ENCODE measurements at regions not wholly inside any gene's neighbourhood (a gene's known extent, or its start where the extent isn't known, plus 50 kb on each side); places are given as distances from the start of the nearest gene placed in this dataset.

DNA sequence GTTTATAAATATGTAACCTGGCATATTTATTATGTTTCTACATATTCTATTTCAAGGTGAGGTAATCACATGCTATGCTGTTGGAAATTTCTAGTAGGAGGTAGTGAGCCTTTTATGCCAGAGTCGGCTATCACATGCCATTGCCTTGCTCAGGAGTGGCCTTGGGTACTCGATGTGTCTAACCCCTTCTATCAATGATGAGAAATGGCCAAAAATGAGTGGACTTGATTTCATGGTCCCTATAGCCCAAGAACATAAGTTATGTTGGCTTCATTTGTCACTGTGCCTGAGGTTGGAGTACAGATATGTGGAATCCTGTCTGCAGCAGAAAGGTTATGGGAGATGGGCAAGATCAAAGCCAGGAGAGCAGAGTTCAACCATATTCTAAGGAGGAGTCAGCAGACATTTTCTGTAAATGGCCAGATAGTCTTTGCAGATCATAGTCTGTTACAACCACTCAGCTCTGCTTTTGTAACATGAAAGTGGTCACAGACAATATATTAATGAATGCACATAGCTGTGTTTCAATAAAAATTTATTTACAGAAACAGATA lies 554.4 kb downstream of the PDCD6IP start (continued):
- no peak for TF ChIP-seq NANOG (IDR thresholded peaks at IDR 0.05; ENCODE audit: borderline replicate concordance)
- no peak for TF ChIP-seq ZNF114 (CRISPR knock-in tag; IDR thresholded peaks at IDR 0.05)
- TF ChIP-seq ETS1 (IDR thresholded peaks at IDR 0.05) = no peak
- no peak for TF ChIP-seq POLR2AphosphoS5 (IDR thresholded peaks at IDR 0.05; ENCODE audit: low read depth)
- no peak for TF ChIP-seq EZH2phosphoT487 (IDR thresholded peaks at IDR 0.05; ENCODE audit: unreplicated experiment)
- TF ChIP-seq, protein P1, sequence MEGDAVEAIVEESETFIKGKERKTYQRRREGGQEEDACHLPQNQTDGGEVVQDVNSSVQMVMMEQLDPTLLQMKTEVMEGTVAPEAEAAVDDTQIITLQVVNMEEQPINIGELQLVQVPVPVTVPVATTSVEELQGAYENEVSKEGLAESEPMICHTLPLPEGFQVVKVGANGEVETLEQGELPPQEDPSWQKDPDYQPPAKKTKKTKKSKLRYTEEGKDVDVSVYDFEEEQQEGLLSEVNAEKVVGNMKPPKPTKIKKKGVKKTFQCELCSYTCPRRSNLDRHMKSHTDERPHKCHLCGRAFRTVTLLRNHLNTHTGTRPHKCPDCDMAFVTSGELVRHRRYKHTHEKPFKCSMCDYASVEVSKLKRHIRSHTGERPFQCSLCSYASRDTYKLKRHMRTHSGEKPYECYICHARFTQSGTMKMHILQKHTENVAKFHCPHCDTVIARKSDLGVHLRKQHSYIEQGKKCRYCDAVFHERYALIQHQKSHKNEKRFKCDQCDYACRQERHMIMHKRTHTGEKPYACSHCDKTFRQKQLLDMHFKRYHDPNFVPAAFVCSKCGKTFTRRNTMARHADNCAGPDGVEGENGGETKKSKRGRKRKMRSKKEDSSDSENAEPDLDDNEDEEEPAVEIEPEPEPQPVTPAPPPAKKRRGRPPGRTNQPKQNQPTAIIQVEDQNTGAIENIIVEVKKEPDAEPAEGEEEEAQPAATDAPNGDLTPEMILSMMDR (conservative IDR thresholded peaks at IDR 0.05; ENCODE audit: low read depth in 2 of 2) = no peak
- no peak for TF ChIP-seq STAT1 (IDR thresholded peaks at IDR 0.05; ENCODE audit: unreplicated experiment)

DNA sequence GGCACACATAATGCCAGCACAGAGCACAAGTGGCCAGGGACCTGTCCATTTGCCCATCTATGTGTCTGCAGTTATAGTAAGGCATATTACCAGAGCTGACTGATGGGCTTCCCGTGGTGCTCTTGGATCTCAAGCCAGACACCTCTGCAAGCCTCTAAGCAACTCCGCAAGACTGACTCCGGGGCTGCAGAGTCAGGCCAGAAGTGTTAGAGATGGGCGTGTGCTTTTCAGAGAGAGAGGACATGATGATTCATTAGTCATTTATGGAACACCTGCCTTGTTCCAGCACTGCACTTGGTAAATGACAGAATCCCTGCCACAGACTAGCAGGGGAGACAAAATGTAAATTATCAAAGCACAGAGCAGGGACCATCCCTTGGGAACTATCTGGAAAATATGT lies 559.0 kb downstream of the PDCD6IP start:
- no peaks in the 10 kb centered on the region for H3K4me1 ChIP-seq (ENCODE audit: insufficient read depth)
- no peaks in the 10 kb centered on the region for H3K36me3 ChIP-seq (ENCODE audit: insufficient read depth)
- H3K79me2 ChIP-seq (replicated peaks; ENCODE audit: insufficient read depth) = no peaks in the 10 kb centered on the region
- no peaks in the 10 kb centered on the region for H3F3A ChIP-seq (replicated peaks; ENCODE audit: low read depth)
- no peaks in the 10 kb centered on the region for H3K27me3 Mint-ChIP-seq (ENCODE audit: insufficient read depth, low read depth, poor library complexity)
- no peak overlapping the region for H3K4me2 ChIP-seq
- no peaks in the 10 kb centered on the region for H3K9me3 Mint-ChIP-seq
- H3K27ac Mint-ChIP-seq = no peak overlapping the region
- DNase-seq (ENCODE audit: low spot score) = no peak
- no peaks in the 10 kb centered on the region; the same call in 1 of the 2 replicates for H3K9me2 ChIP-seq (ENCODE audit: insufficient read depth)
- no peak overlapping the region for H3K4me3 ChIP-seq
- no peak overlapping the region for H2AFZ ChIP-seq
- H3K27me3 ChIP-seq (ENCODE audit: insufficient read depth) = no peaks in the 10 kb centered on the region
- no peaks in the 10 kb centered on the region; the same call in 2 of the 3 replicates for H3K4me1 Mint-ChIP-seq
- no peaks in the 10 kb centered on the region for H3K36me3 Mint-ChIP-seq (ENCODE audit: low read depth)
- no peaks in the 10 kb centered on the region for H4K20me1 ChIP-seq (replicated peaks; ENCODE audit: insufficient read depth)
- no peak overlapping the region for H3K4me3 Mint-ChIP-seq
- ATAC-seq = no peak
- H3K27ac ChIP-seq (ENCODE audit: low read depth) = no peak overlapping the region
- TF ChIP-seq ZNF114 (CRISPR knock-in tag; IDR thresholded peaks at IDR 0.05) = no peak
- no peak for TF ChIP-seq EZH2 (IDR thresholded peaks at IDR 0.05; ENCODE audit: low read depth, unreplicated experiment)
- TF ChIP-seq CREB1 (CRISPR knock-in tag; IDR thresholded peaks at IDR 0.05; ENCODE audit: low read depth) = no peak
- TF ChIP-seq, protein P1 (conservative IDR thresholded peaks at IDR 0.05; ENCODE audit: low read depth in 2 of 2) = no peak
- TF ChIP-seq, protein P2, sequence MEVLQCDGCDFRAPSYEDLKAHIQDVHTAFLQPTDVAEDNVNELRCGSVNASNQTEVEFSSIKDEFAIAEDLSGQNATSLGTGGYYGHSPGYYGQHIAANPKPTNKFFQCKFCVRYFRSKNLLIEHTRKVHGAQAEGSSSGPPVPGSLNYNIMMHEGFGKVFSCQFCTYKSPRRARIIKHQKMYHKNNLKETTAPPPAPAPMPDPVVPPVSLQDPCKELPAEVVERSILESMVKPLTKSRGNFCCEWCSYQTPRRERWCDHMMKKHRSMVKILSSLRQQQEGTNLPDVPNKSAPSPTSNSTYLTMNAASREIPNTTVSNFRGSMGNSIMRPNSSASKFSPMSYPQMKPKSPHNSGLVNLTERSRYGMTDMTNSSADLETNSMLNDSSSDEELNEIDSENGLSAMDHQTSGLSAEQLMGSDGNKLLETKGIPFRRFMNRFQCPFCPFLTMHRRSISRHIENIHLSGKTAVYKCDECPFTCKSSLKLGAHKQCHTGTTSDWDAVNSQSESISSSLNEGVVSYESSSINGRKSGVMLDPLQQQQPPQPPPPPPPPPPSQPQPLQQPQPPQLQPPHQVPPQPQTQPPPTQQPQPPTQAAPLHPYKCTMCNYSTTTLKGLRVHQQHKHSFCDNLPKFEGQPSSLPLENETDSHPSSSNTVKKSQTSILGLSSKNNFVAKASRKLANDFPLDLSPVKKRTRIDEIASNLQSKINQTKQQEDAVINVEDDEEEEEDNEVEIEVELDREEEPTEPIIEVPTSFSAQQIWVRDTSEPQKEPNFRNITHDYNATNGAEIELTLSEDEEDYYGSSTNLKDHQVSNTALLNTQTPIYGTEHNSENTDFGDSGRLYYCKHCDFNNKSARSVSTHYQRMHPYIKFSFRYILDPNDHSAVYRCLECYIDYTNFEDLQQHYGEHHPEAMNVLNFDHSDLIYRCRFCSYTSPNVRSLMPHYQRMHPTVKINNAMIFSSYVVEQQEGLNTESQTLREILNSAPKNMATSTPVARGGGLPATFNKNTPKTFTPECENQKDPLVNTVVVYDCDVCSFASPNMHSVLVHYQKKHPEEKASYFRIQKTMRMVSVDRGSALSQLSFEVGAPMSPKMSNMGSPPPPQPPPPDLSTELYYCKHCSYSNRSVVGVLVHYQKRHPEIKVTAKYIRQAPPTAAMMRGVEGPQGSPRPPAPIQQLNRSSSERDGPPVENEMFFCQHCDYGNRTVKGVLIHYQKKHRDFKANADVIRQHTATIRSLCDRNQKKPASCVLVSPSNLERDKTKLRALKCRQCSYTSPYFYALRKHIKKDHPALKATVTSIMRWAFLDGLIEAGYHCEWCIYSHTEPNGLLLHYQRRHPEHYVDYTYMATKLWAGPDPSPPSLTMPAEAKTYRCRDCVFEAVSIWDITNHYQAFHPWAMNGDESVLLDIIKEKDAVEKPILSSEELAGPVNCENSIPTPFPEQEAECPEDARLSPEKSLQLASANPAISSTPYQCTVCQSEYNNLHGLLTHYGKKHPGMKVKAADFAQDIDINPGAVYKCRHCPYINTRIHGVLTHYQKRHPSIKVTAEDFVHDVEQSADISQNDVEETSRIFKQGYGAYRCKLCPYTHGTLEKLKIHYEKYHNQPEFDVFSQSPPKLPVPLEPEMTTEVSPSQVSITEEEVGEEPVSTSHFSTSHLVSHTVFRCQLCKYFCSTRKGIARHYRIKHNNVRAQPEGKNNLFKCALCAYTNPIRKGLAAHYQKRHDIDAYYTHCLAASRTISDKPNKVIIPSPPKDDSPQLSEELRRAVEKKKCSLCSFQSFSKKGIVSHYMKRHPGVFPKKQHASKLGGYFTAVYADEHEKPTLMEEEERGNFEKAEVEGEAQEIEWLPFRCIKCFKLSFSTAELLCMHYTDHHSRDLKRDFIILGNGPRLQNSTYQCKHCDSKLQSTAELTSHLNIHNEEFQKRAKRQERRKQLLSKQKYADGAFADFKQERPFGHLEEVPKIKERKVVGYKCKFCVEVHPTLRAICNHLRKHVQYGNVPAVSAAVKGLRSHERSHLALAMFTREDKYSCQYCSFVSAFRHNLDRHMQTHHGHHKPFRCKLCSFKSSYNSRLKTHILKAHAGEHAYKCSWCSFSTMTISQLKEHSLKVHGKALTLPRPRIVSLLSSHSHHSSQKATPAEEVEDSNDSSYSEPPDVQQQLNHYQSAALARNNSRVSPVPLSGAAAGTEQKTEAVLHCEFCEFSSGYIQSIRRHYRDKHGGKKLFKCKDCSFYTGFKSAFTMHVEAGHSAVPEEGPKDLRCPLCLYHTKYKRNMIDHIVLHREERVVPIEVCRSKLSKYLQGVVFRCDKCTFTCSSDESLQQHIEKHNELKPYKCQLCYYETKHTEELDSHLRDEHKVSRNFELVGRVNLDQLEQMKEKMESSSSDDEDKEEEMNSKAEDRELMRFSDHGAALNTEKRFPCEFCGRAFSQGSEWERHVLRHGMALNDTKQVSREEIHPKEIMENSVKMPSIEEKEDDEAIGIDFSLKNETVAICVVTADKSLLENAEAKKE (CRISPR knock-in tag; IDR thresholded peaks at IDR 0.05) = no peak
- TF ChIP-seq ETS1 (IDR thresholded peaks at IDR 0.05) = no peak
- no peak for TF ChIP-seq NANOG (IDR thresholded peaks at IDR 0.05; ENCODE audit: borderline replicate concordance)
- TF ChIP-seq ZNF331 (CRISPR knock-in tag; IDR thresholded peaks at IDR 0.05; ENCODE audit: low read depth) = no peak
- TF ChIP-seq POLR2AphosphoS5 (IDR thresholded peaks at IDR 0.05; ENCODE audit: low read depth) = no peak

Measured in GM23338 (cell line).